ENCODE measurements at regions not wholly inside any gene's neighbourhood (a gene's known extent, or its start where the extent isn't known, plus 50 kb on each side); places are given as distances from the start of the nearest gene placed in this dataset.
A peak's percentile ranks its signal among the peaks of the same experiment; 100 is the strongest.
"Not testable (repeated sequence)": the region's sequence is repeated elsewhere in the genome, so short reads cannot be mapped to it uniquely, and the experiment has no call there.

DNA sequence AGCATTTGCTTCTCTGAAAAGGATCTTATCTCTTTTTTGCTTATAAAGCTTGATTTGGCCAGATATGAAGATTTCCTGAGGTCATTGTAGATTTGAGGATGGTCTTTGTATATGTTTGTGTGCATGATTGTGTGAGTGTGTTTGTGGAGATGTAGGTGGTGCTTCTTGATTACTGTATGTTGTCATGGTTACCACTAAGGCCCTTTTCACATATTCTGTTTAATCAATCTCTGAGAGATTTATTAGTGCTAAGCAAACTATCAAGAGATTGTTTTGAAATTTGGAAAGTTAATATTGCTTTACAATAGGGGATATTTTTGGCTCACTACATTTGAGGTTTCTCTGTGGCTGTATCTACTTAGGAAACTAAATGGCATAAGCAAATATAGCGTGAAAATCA is 191.7 kb downstream of the S1PR1 start:
- no peak for DNase-seq

DNA sequence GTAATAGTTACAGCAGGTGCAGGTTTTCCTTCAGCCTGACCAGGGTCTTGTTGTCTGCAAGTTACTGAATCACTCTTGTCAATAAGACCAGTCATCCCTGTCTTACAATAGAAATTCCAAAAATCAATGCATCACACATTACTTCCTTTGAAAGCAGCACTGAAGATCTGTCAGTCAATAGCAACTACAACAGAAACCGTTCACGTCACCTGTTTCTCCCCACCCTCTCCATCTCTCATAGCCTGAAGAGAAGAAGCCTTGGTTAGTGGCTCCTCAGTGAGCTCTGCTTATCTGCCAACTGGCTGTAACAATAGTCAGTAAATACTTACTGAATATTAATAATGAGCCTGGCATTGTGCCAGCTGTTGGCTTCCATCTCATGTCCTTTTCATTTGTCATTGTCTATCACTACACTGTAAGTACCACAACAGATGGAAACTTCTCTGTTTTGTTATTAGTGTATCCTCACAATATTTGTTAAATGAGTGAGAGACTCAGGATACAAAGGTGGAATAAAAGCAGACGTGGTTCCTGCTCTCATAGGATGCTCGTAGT is 195.2 kb downstream of the S1PR1 start:
- DNase-seq = no peak

DNA sequence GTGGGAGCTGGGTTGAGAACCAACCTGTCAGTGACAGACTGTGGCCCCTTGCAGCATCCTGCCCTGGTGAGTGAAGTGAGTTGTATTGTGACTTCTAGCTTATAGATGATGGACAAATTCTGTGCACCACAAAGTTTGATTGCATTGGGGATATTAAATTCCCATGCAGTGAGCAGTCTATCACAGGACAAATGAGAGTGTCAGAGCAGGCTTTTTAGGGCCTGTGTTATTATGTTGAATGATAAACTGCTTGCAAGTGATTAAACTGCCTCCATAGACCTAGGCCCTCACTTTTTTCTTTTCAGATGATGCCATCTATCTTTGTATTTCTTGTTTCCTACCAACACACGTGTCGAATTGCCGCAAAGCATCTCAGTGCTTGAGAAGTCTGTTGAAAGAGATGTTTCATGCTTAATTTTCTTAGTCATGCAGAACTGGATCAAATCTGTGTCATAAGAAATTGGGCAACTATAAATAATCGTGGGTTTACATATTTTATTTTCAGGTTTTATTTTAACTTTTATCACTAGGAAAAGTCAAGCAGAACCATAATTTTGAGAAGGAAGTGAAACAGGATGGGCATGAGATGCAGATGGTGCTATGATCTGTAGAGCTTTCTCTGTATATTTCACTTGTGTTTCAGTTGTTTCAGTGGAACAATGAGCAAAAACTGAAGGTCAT is 199.2 kb downstream of the S1PR1 start:
- no peak for DNase-seq

DNA sequence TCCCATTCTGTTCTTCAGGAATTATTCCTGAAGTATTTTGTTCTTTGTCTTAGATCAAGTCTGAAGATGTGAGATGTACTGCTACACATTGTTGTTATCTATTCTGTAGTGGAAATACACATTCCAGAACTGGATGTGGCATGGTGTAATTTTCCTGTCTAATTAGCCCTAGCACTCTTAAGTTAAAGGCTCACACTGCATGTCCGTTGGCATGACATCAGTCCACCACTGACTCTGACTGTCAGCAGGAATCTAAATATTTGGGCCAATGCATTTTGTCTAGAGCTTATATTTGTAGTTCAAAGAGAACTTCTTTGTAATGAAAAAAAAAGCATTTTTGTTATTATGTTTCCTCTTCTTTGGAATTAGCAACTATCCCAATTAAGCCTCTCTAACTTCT is 201.0 kb downstream of the S1PR1 start:
- DNase-seq = no peak

DNA sequence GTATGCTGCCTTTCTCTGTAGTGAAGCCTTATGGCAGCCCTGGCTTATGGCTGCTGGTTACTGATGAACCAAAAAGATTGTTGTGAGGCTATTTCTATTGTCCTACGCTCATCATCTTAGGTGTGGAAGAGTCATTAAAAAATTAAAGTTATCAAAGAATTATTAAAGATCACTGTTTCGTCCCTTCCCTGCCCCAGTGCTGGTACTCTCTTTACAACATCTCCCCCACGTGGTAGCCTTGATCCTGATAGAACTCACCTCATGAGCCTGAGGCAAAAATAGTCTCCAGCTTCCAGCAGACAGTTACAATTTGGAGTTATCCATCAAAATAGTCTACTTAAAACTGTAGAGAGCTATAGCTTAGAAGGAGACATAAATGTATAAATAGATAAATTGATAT is 201.5 kb downstream of the S1PR1 start:
- no peak for DNase-seq

DNA sequence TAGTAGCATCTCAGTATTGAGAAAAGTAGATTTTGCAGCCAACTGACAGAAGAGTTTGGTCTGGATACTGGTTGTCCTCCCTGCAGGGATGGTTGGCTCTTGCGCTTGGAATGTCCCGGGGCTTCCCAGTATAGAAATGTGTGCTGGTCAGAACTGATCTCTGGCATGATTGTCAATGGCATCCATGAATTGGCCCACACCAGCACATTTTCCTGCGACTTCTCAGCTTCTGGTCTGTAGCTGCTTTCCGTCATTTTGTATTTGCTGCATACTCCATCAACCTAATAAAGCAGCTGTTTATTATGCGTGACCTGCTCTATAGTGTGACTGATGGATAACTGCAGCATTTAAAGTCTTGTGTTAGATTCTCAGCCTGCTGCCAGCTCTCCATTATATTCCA is 203.7 kb downstream of the S1PR1 start:
- no peak for DNase-seq

DNA sequence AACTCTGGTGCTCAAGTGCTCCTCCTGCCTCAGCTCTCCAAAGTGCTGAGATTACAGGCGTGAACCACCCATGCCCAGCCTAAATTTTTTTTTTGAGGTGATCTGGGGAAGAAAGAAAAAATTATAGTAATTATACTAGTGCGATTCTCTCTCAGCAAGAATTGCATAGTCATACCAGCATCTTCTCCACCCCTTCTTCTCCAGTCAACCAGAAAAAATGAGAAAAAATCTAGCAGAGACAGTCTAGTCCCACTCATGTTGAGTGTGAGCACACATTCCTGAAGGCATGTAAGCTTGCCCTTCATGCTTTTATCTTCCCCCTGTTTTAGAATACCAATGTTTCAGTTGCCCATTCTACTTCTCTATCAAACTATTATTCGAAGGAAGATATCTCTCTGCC is 207.6 kb downstream of the S1PR1 start:
- no peak for DNase-seq

DNA sequence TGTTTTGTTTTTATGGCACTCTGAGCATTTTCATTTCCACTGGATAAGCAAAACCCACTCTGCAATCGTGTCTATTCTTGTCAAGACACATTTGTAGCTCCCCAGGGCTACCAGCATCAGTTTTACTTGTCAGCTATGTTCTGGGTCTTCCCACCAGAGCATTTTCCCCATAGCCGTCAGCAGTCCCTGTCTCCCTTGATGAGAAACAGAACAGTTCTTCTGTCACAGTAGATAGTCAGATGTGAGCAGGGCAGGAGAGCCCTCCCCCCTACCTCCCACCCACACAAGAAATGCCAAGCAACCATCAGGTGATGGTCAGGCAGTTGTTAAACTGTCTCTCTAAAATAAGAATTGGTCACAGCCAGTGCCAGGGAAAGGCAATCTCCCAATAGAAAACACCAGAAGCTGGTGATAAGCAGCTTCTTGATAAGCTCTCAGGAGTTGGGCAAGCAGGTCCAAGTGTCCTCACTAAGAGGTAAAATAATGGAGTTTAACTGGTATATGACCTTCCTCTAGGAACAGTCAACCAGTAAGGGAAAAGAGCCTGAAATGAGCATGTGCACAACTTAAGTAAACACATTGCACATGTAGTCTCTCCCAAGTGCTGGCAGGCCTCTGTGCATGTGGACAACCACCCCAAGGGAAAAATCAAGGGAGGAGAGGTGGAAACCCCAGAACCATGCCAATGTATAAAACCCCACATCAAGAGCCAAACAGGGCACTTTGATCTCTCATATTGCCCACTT is 208.2 kb downstream of the S1PR1 start:
- no peak for DNase-seq

DNA sequence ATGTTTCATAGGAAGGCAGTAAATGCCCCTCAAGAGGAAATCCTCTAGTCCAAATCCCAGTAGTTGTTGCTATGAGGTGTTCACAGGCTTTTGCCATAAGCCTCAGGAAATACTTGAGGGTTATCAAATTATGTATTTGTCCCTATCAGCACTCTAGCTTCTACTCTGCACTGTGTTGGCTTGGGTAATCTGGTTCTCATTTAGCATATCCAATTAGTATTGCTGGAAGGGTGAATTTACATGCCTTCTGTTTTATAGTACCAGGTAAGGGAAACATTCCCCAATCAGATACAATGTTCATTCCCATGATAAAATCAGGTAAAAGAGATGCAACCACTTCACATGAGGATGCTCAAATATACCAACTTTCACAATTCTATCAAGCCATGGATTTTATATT is 211.2 kb downstream of the S1PR1 start:
- no peak for DNase-seq

DNA sequence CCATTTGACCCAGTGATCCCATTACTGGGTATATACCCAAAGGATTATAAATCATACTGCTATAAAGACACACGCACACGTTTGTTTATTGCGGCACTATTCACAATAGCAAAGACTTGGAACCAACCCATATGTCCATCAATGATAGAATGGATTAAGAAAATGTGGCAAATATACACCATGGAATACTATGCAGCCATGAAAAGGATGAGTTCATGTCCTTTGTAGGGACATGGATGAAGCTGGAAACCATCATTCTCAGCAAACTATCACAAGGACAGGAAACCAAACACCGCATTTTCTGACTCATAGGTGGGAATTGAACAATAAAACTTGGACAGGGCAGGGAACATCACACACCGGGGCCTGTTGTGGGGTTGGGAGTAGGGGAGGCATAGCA is 213.9 kb downstream of the S1PR1 start:
- DNase-seq = not testable (repeated sequence)

DNA sequence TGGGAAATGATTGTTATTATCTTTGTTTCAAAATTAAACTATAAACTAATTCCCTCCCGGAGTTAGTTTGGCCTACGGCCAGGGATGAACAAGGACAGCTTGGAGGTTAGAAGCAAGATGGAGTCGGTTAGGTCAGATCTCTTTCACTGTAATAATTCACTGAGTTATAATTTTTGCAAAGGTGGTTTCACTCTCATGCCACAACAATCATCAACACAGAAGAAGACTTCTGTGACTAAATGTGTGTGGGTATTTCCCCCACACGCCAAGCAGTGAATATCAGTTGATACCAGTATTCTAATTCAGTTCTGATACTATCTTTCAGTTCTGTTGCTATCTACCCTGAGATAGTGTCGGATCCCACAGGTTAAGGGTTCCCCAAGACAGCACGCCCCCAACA is 215.1 kb downstream of the S1PR1 start:
- DNase-seq = peak; percentile 26

DNA sequence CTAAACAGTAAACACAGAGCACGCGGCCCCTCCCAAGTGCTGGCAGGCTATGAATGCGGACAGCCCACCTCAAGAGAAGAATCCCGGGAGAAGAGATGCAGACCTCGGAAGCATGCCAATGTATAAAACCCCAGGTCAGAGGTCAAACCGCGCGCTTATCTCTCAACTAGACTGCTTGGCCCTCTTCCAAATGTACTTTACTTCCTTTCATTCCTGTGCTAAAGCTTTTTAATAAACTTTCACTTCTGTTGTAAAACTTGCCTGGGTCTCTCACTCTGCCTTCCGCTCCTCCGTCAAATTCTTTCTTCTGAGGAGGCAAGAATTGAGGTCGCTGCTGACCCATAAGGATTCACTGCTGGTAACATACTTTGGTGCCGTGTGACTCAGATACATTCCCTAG is 216.0 kb downstream of the S1PR1 start:
- DNase-seq = no peak

DNA sequence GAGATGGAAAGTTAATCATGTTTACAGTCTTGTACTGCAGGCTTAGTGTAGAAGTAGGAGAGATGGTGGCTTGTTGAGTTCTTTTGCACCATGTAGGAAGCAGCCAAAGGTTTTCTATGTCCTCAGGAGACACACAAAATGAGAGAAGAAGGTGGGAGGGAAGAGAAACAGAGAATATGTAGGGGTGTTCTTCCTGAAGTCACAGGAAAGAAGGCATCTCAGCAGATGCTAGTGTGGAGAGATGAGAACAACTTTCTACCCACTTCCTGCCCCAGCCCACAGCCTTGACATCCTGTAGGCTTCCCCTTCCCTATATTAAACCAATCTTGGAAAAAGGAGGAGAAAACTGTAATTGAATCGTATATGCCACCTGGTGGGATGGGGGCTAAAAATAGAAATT is 217.0 kb downstream of the S1PR1 start:
- no peak for DNase-seq

DNA sequence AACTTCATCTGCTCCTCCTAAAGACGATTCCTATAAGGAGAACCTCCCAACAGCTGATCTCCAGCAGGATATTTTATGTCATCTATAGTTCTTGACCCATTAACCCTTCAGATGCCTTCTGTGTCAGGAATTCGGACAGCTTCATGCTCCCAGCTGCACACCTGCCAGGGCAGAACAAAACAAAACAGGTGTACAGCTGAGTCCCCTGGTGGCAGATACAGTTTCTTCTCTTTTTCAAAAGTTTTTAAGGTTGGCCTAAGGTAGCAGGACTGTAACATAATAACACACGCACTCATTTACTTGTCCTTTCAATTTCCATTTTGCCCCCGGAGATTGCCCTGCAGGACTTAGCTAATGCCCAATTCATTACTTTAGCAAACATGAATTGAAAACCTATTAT is 218.3 kb downstream of the S1PR1 start:
- no peak for DNase-seq

DNA sequence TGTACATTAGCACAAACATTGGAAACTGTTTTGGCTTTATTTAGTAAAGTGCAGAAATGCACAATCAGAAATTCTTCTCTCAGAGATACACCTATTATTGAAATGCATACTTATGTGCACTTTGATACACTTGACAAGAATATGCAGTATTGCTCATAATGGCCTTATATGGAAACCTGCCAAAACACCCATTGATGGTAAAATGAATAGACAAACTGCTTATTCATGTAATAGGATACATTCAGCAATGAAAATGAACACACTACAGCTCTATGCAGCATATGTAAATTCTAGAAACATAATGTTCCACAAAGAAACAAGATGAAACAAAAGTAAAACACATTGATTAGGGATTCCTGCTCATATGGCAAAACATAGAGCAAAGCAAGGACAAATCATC is 223.9 kb downstream of the S1PR1 start:
- no peak for DNase-seq

DNA sequence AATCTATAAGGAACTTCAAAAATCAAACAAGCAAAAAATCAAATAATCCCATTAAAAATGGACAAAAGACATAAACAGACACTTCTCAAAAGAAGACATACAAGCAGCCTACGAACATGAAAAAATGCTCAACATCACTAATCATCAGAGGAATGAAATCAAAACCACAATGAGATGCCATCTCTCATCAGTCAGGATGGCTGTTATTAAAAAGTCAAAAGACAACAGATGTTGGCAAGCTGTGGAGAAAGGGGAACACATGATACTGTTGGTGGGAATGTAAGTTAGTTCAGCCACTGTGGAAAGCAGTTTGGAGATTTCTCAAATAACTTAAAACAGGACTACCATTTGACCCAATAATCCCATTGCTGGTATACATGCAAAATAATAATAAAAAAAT is 226.4 kb downstream of the S1PR1 start:
- no peak for DNase-seq

DNA sequence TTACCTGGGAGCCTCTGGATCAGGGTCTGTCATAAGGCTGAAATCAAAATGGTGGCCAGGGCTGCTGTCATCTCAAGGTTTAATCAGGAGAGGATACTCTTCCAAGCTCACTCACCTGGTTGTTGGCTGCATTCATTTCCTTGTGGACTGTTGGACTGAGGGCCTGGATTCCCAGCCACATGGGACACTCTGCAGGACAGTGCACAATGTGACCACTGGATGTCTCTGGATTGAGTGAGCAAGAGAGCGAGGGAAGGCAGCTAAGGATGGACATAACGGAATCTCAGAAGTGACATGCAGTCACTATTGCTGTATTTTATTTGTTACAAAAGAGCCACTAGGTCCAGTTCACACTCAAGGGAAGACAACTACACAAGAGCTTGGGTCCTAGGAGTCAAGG is 229.1 kb downstream of the S1PR1 start:
- DNase-seq = no peak

DNA sequence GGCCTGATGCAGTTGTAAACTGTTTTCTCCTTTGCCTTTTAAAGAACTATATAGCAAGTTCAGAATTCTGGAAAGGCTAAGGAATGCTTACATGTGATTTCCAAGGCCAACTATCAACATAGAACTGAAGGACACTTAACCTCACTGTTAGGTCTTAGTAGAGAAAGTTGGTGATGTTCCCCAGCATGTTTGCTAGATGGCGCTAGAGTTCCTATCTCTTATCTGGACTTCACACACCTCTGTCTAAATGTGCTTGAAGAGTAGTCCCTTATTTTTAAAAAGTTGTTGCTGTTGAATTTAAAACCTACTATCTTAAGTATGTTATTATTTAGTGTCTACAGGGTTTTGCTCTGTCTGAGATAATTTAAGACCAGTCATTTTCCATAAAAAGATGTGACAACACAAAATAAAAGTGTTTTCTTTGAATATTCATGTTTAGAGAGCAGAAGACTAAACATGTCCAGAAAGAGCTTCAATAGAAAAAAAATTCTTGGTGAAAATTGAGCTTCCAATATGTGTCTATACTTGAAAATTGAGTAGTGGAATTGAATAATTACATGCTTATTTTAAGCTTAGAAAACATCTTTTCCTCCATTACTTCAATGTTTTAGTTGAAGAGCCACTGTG is 237.3 kb downstream of the S1PR1 start:
- no peak for DNase-seq

DNA sequence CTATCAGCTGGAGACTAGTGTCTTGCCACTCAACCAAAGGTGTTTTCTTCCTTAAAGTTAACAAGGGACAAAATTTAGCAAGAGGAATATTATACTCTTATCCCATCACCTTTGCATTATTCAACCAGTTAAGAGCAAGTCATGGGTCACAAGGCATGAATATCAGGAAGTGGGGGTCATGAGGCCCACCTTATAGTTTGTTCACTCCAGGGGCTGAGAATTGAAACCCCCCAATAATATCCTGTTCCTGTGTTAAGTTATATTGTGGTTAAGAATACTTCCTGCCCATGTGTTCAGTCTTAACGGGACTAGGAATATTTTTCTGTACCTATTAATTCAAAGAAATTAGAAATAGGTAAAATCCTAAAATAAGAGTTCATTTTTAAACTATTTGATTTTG is 239.7 kb downstream of the S1PR1 start:
- DNase-seq = no peak

DNA sequence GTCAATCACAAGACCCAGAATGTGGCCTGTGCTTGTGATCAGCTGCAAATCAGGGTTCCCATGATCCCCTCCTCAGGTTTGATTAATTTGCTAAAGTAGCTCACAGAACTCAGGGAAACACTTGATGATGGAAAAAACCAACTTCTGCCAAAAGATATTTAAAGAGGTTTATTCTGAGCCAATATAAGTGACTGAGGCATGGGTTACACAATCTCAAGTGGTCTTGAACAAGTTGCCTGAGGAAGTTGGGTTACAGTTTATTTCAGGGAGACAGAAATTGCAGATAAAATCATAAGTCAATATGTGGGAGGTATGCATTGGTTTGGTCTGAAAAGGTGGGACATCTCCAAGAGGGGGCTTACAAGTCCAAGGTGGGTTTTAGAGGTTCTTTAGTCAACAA is 243.1 kb downstream of the S1PR1 start:
- DNase-seq = no peak

DNA sequence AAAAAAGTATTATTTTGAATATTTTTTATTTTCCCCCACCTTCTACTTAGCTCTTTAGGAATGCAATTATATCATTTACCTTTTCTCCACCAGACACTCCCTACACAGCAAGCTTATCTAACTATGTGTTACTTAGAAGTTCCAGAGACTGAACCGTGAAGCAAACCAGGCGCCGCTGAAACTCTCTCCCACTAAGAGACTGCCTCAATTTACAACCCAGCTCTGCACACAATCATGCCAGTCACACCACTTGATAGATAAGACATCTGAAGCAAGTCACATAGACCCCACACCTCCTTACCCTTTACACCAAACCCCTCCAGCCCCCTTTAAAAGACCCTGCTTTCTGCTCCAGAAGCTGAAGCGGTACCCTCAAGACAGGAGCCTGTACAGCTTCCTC is 245.5 kb downstream of the S1PR1 start:
- DNase-seq = no peak

DNA sequence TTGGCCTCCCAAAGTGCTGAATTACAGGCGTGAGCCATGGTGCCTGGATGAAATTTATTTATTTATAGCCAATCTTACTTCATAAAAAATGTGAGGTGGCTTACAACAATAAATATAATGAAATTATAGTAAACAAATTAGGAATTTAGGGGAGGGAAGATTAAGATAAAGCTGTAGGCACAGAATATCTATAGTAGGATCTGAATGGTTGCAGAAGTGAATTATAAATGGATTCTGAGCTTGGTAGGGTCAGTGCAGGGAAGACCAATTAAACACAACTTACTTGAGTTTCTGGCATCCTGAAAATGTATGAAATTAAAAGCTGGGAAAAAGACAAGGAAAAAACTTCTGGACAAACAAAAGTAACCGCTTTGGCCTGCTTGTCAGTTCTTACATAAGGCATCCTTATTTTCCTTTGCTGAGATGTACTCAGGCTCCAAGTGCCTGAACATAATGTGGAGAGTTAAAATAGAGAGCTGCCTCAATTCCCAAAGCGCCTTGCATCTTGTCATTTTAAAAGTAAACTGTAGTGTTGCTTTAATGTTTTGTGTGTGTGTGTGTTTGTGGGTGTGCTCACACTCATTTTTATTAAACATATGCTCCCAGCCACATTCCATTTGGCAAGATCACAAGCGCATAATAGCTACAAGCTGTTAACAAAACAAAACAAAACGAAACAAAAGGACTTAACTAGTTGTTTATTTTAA is 247.3 kb downstream of the S1PR1 start:
- DNase-seq = no peak

DNA sequence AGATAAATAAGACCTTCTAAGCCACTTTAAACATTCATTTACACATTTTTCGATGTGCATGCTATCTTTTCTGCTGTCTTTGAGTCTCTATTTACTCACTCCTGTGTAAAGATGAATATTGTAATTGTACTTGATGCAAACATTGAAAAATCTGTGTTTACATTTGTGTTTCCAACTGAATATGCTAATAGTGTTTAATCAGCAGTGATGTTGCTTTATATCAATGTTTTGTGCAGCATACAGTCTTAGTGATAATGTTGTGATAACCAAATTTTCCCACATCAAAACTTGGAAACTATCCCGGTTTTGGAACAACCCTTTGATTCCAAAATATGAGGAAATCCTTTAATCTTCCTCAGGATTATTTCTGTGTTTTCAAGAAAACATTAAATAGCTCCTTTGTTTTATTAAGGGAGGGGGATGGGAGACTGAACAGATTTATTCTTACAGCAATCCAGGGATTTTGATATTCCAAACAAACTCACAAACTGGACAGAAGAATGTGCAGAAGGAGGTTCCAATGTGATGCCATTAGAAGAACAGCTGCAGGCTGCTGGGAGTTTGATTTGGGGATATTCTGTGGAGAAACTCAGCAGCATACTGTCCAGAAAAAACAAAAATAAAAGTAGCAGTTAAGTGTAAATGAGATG is 248.0 kb downstream of the S1PR1 start:
- DNase-seq = no peak
